ENCODE measurements at regions not wholly inside any gene's neighbourhood (a gene's known extent, or its start where the extent isn't known, plus 50 kb on each side); places are given as distances from the start of the nearest gene placed in this dataset.

DNA sequence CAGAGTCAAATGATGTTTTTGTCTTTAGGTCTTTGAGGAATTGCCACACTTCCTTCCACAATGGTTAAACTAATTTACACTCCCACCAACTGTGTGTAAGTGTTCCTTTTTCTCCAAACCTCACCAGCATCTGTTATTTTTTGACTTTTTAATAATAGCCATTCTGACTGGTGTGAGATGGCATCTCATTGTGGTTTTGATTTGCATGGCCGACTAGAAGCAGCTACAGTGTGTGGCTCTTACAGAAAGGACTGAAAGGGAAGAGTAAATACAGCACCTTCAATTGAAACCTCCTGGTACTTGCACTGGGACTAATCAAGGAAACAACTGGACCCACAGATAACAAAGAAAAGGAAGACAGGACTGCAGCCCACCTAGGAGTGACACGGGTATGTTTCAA, 668.0 kb upstream of the RGS18 start:
- no peak for TF ChIP-seq NFYB (IDR thresholded peaks at IDR 0.05; ENCODE audit: insufficient read depth, low read depth, low read length)
- TF ChIP-seq EP300 (IDR thresholded peaks at IDR 0.05; ENCODE audit: borderline replicate concordance in 1 of 2, control insufficient read depth in 1 of 2, low read depth in 2 of 2, low read length in 2 of 2) = no peak
- no peak for TF ChIP-seq SIN3A (IDR thresholded peaks at IDR 0.05; ENCODE audit: low read depth, low read length)
- no peak for TF ChIP-seq GABPA (IDR thresholded peaks at IDR 0.05; ENCODE audit: low read depth)
- TF ChIP-seq, protein P1, sequence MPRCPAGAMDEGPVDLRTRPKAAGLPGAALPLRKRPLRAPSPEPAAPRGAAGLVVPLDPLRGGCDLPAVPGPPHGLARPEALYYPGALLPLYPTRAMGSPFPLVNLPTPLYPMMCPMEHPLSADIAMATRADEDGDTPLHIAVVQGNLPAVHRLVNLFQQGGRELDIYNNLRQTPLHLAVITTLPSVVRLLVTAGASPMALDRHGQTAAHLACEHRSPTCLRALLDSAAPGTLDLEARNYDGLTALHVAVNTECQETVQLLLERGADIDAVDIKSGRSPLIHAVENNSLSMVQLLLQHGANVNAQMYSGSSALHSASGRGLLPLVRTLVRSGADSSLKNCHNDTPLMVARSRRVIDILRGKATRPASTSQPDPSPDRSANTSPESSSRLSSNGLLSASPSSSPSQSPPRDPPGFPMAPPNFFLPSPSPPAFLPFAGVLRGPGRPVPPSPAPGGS (IDR thresholded peaks at IDR 0.05; ENCODE audit: borderline replicate concordance, insufficient read depth, low read depth, low read length, poor library complexity, severe bottlenecking) = no peak
- TF ChIP-seq, protein P2, sequence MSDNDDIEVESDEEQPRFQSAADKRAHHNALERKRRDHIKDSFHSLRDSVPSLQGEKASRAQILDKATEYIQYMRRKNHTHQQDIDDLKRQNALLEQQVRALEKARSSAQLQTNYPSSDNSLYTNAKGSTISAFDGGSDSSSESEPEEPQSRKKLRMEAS (IDR thresholded peaks at IDR 0.05; ENCODE audit: low read depth, low read length) = no peak
- TF ChIP-seq, protein P3, sequence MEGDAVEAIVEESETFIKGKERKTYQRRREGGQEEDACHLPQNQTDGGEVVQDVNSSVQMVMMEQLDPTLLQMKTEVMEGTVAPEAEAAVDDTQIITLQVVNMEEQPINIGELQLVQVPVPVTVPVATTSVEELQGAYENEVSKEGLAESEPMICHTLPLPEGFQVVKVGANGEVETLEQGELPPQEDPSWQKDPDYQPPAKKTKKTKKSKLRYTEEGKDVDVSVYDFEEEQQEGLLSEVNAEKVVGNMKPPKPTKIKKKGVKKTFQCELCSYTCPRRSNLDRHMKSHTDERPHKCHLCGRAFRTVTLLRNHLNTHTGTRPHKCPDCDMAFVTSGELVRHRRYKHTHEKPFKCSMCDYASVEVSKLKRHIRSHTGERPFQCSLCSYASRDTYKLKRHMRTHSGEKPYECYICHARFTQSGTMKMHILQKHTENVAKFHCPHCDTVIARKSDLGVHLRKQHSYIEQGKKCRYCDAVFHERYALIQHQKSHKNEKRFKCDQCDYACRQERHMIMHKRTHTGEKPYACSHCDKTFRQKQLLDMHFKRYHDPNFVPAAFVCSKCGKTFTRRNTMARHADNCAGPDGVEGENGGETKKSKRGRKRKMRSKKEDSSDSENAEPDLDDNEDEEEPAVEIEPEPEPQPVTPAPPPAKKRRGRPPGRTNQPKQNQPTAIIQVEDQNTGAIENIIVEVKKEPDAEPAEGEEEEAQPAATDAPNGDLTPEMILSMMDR (IDR thresholded peaks at IDR 0.05 in 2 of 3, conservative IDR thresholded peaks at IDR 0.05 in 1 of 3; ENCODE audit: control insufficient read depth in 2 of 3, extremely low read depth in 1 of 3, insufficient read depth in 1 of 3, low read depth in 3 of 3, low read length in 3 of 3) = no peak
- TF ChIP-seq ZBTB33 (IDR thresholded peaks at IDR 0.05) = no peak
- no peak for TF ChIP-seq TCF7 (IDR thresholded peaks at IDR 0.05; ENCODE audit: borderline replicate concordance)
- no peak for TF ChIP-seq CEBPB (IDR thresholded peaks at IDR 0.05; ENCODE audit: borderline replicate concordance in 1 of 2, low read depth in 2 of 2, low read length in 2 of 2)
- no peak for TF ChIP-seq SMAD5 (IDR thresholded peaks at IDR 0.05; ENCODE audit: low read depth)
- no peak for TF ChIP-seq ETV6 (conservative IDR thresholded peaks at IDR 0.05 in 1 of 2, IDR thresholded peaks at IDR 0.05 in 1 of 2; ENCODE audit: borderline replicate concordance in 1 of 2, low read depth in 1 of 2)

Data from GM12878 (cell line).